GM12878 (cell line): ENCODE measurements at regions not wholly inside any gene's neighbourhood (a gene's known extent, or its start where the extent isn't known, plus 50 kb on each side); places are given as distances from the start of the nearest gene placed in this dataset.

Experiments used
- ATAC-seq: fragments of 200-7000 bp; cut with Tn5 transposase; 3 replicates; pipeline ENCODE4 v1.9.1; 2020; ENCODE audit warnings: mild to moderate bottlenecking, moderate library complexity
- BruUV-seq: library from RNA; stranded (reverse); fragments of 400-500 nt; replicated peaks from 2 replicates; lab custom pipeline; 2021; lab: Mats Ljungman, UMichigan
- CTCF ChIA-PET: fragments of 300-600 bp; sonication (Branson Sonifier 250); formaldehyde crosslinking; extraction: SDS; loops from one replicate; lab custom pipeline; 2021; ENCODE audit warnings: inconsistent platforms; lab: Yijun Ruan, JAX
- POLR2A ChIA-PET: fragments of 350-600 bp; formaldehyde crosslinking; extraction: SDS; loops from one replicate; lab custom pipeline; 2021; ENCODE audit warnings: inconsistent platforms; lab: Charles Lee
- RAD21 ChIA-PET: fragments of 300-600 bp; sonication (Branson Sonifier 250); formaldehyde crosslinking; loops from one replicate; lab custom pipeline; 2023; ENCODE audit warnings: antibody characterized with exemption; ENCODE audit not compliant: unreplicated experiment; lab: Charles Lee
- SMC1A ChIA-PET: fragments of 300-600 bp; sonication (Branson Sonifier 250); formaldehyde crosslinking; loops from one replicate; lab custom pipeline; 2023; ENCODE audit not compliant: unreplicated experiment, uncharacterized antibody; lab: Charles Lee
- DNase-seq: peaks from one replicate; pipeline ENCODE4 v3.0.0-alpha.2; 2011; ENCODE audit warnings: low read depth, low spot score
- FAIRE-seq: peaks from 3 replicates; lab custom pipeline; 2011; peaks lifted over from hg19 to GRCh38; lab: Jason Lieb, UNC
- H2AFZ ChIP-seq: 2 replicates; pipeline ENCODE4 v1.6.0; 2011; ENCODE audit warnings: low read depth, low read length, control low read depth; ENCODE audit not compliant: control insufficient read depth
- H3K27ac ChIP-seq: 2 replicates; pipeline ENCODE4 v1.5.1; 2011; ENCODE audit warnings: control low read depth; ENCODE audit not compliant: control insufficient read depth, insufficient read depth
- H3K27me3 ChIP-seq, 2 experiments: replicated peaks in 1 of 2; 2 replicates each; pipeline versions ENCODE4 v1.6.0 to v1.6.1; 2011; ENCODE audit warnings: low read length in 1 of 2; ENCODE audit not compliant: control insufficient read depth in 2 of 2, insufficient read depth in 2 of 2
- H3K36me3 ChIP-seq, 2 experiments: 2 replicates each; pipeline ENCODE4 v1.5.1; 2011; ENCODE audit warnings: low read length in 1 of 2; ENCODE audit not compliant: control insufficient read depth in 2 of 2, insufficient read depth in 2 of 2
- H3K4me1 ChIP-seq: 2 replicates; pipeline ENCODE4 v1.6.1; 2011; ENCODE audit warnings: mild to moderate bottlenecking, low read length, moderate library complexity, mixed read lengths; ENCODE audit not compliant: control insufficient read depth, insufficient read depth
- H3K4me2 ChIP-seq: 2 replicates; pipeline ENCODE4 v1.6.0; 2011; ENCODE audit warnings: control low read depth; ENCODE audit not compliant: control insufficient read depth, insufficient read depth
- H3K4me3 ChIP-seq: fragments of 200-600 bp; sonication (generic); 2 replicates; pipeline ENCODE4 v1.5.1; 2016
- H3K79me2 ChIP-seq: 2 replicates; pipeline ENCODE4 v1.6.0; 2011; ENCODE audit warnings: low read length; ENCODE audit not compliant: control insufficient read depth, insufficient read depth
- H3K9ac ChIP-seq: 2 replicates; pipeline ENCODE4 v1.8.0; 2011; ENCODE audit warnings: low read length, control low read depth, mixed read lengths; ENCODE audit not compliant: control insufficient read depth, insufficient read depth
- H3K9me3 ChIP-seq: replicated peaks from 3 replicates; pipeline ENCODE4 v1.5.1; 2011; ENCODE audit warnings: mild to moderate bottlenecking, low read length; ENCODE audit not compliant: control insufficient read depth, insufficient read depth
- H4K20me1 ChIP-seq: 2 replicates; pipeline ENCODE4 v1.6.0; 2011; ENCODE audit not compliant: control insufficient read depth, insufficient read depth
- GABPA ChIP-seq: IDR thresholded peaks from 2 replicates; pipeline ENCODE4 v1.6.1; 2014; ENCODE audit warnings: antibody characterized with exemption, low read depth, mild to moderate bottlenecking, inconsistent platforms
- KAT2A ChIP-seq: conservative IDR thresholded peaks from 2 replicates; pipeline ENCODE4 v1.6.1; 2011; ENCODE audit warnings: low read depth, low read length; ENCODE audit not compliant: control insufficient read depth
- NFXL1 ChIP-seq: fragments of 450-650 bp; IDR thresholded peaks from 2 replicates; pipeline ENCODE4 v1.6.1; 2017; ENCODE audit warnings: antibody characterized with exemption, mild to moderate bottlenecking, borderline replicate concordance
- POU2F2 ChIP-seq: IDR thresholded peaks from 3 replicates; pipeline ENCODE4 v1.6.1; 2011; ENCODE audit warnings: low read depth, mild to moderate bottlenecking, low read length, borderline replicate concordance
- RFX5 ChIP-seq: IDR thresholded peaks from 2 replicates; pipeline ENCODE4 v1.6.1; 2011; ENCODE audit warnings: low read depth, low read length, improper control_type of control experiment
- SMC3 ChIP-seq: IDR thresholded peaks from 2 replicates; pipeline ENCODE4 v1.6.1; 2011; ENCODE audit warnings: low read length, improper control_type of control experiment, borderline replicate concordance
- TAF1 ChIP-seq: IDR thresholded peaks from 2 replicates; pipeline ENCODE4 v1.6.1; 2011; ENCODE audit warnings: mild to moderate bottlenecking, low read depth, low read length, borderline replicate concordance
- TBL1XR1 ChIP-seq: IDR thresholded peaks from 2 replicates; pipeline ENCODE4 v1.6.1; 2012; ENCODE audit warnings: low read depth, low read length, improper control_type of control experiment
- ZNF207 ChIP-seq: fragments of 450-650 bp; IDR thresholded peaks from 2 replicates; pipeline ENCODE4 v1.6.1; 2014; ENCODE audit warnings: antibody characterized with exemption, mild to moderate bottlenecking, borderline replicate concordance
- ZNF384 ChIP-seq: IDR thresholded peaks from 2 replicates; pipeline ENCODE4 v1.6.1; 2012; ENCODE audit warnings: low read depth, mild to moderate bottlenecking, low read length, improper control_type of control experiment, borderline replicate concordance
- ZZZ3 ChIP-seq: IDR thresholded peaks from 2 replicates; pipeline ENCODE4 v1.6.1; 2011; ENCODE audit warnings: low read depth; ENCODE audit not compliant: control insufficient read depth, insufficient read length
- WGBS: methylation state at CpG from one replicate; pipeline ENCODE4 v1.1.6; 2016; ENCODE audit warnings: low lambda C conversion rate; ENCODE audit not compliant: insufficient replicate concordance, insufficient coverage; ENCODE audit errors: missing lambda C conversion rate; 5-methylcytosine and 5-hydroxymethylcytosine counted together
- in situ Hi-C: fragments of 300-500 bp; cut with MboI; formaldehyde crosslinking; loops from 9 replicates; pipeline ENCODE4 v1.14.3; 2018; ENCODE audit warnings: mixed read lengths
- intact Hi-C: fragments of 100-400 bp; cut with micrococcal nuclease; formaldehyde crosslinking; loops from one replicate; pipeline ENCODE4 v1.14.2; 2022; ENCODE audit not compliant: unreplicated experiment
- TF ChIP-seq, protein P1 (sequence below): IDR thresholded peaks from 2 replicates; pipeline ENCODE4 v1.6.1; 2011; ENCODE audit warnings: low read depth, low read length, improper control_type of control experiment, borderline replicate concordance
- TF ChIP-seq, protein P2 (sequence below): fragments of 450-650 bp; formaldehyde crosslinking; IDR thresholded peaks from 2 replicates; pipeline ENCODE4 v1.4.0; 2020; ENCODE audit warnings: mild to moderate bottlenecking, moderate library complexity

DNA sequence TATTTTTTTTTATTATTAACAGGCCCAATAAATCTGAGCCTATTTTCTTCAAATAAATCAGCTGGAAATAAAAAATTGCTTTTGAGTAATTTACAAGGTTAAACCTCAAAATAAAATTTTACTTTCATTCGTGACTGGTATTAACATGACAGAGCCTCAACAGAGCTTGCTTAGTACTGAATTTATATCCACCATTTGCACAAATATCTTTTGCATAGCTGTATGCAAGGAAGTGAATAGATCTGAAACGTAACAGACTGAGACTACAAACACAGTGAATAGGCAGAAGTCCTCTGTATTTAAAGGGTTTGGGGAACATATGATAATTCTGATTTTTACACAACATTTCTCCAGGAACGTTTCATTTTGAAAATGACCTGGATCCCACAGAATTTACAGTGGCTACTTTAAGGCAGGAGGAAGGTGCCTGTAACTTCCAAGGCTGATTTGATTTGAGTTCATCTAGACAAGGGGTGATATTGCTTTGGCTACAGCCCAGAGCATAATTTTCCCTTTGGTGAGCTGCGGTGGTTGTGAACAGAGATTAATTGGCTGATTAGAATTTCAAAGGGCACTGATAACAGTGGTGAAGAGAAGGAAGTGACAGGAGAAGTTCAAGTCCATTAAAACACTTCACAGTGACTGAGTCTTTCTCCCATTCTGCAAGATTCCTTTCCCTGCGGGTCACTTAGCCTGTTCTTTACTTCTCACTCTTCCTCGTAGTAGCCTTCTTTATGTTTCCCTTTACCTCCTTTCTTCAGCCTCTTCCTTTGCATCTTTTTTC is 121.2 kb upstream of the SASH1 start:
- Histone ChIP-seq H3K27me3 (peaks cover 0 to 4% of the 10 kb centered on the region in 2 experiments; a peak in 2 of 4 replicates), H2AFZ (no peak overlapping the region), H3K4me3 (no peak overlapping the region), H3K4me1 (no peaks in the 10 kb centered on the region), H3K79me2 (no peaks in the 10 kb centered on the region), H3K4me2 (no peak overlapping the region), H3K9me3 (no peaks in the 10 kb centered on the region), H3K27ac (no peak overlapping the region), H3K36me3 (no peaks in the 10 kb centered on the region), H4K20me1 (no peaks in the 10 kb centered on the region), H3K9ac (no peak overlapping the region)
- RAD21 ChIA-PET = no interaction called here
- no peak for ATAC-seq
- intact Hi-C loops = no loop called here
- in situ Hi-C loops = no loop called here
- CTCF ChIA-PET = no interaction called here
- TF ChIP-seq ZZZ3 (no peak), NFXL1 (no peak), TBL1XR1 (no peak), KAT2A (no peak), RFX5 (no peak), ZNF384 (no peak), TAF1 (no peak), POU2F2 (no peak), SMC3 (no peak), ZNF207 (no peak), GABPA (no peak)
- TF ChIP-seq, protein P1, sequence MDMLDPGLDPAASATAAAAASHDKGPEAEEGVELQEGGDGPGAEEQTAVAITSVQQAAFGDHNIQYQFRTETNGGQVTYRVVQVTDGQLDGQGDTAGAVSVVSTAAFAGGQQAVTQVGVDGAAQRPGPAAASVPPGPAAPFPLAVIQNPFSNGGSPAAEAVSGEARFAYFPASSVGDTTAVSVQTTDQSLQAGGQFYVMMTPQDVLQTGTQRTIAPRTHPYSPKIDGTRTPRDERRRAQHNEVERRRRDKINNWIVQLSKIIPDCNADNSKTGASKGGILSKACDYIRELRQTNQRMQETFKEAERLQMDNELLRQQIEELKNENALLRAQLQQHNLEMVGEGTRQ = no peak
- TF ChIP-seq, protein P2, sequence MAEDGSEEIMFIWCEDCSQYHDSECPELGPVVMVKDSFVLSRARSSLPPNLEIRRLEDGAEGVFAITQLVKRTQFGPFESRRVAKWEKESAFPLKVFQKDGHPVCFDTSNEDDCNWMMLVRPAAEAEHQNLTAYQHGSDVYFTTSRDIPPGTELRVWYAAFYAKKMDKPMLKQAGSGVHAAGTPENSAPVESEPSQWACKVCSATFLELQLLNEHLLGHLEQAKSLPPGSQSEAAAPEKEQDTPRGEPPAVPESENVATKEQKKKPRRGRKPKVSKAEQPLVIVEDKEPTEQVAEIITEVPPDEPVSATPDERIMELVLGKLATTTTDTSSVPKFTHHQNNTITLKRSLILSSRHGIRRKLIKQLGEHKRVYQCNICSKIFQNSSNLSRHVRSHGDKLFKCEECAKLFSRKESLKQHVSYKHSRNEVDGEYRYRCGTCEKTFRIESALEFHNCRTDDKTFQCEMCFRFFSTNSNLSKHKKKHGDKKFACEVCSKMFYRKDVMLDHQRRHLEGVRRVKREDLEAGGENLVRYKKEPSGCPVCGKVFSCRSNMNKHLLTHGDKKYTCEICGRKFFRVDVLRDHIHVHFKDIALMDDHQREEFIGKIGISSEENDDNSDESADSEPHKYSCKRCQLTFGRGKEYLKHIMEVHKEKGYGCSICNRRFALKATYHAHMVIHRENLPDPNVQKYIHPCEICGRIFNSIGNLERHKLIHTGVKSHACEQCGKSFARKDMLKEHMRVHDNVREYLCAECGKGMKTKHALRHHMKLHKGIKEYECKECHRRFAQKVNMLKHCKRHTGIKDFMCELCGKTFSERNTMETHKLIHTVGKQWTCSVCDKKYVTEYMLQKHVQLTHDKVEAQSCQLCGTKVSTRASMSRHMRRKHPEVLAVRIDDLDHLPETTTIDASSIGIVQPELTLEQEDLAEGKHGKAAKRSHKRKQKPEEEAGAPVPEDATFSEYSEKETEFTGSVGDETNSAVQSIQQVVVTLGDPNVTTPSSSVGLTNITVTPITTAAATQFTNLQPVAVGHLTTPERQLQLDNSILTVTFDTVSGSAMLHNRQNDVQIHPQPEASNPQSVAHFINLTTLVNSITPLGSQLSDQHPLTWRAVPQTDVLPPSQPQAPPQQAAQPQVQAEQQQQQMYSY (CRISPR knock-in tag) = no peak
- no peak for FAIRE-seq
- WGBS = 19% methylated on average over 6 of the region's 6 CpGs
- POLR2A ChIA-PET = no interaction called here
- BruUV-seq = no TSS peak
- no peak for DNase-seq
- SMC1A ChIA-PET = no interaction called here
